HL-60 (cell line): ENCODE measurements at regions not wholly inside any gene's neighbourhood (a gene's known extent, or its start where the extent isn't known, plus 50 kb on each side); places are given as distances from the start of the nearest gene placed in this dataset.

ENCODE experiments used
- DNase-seq, 2 experiments: peaks; one replicate each; pipeline ENCODE4 v3.0.0-alpha.2; 2010 to 2020; ENCODE audit warnings: low read depth in 1 of 2, low spot score in 1 of 2
- H3K27ac ChIP-seq: fragments of 250-450 bp; sonication (Bioruptor Pico); replicated peaks from 2 replicates; pipeline ENCODE4 v1.5.1; 2020; ENCODE audit warnings: mild to moderate bottlenecking, moderate library complexity
- H3K27me3 ChIP-seq: fragments of 250-450 bp; sonication (Bioruptor Pico); 2 replicates; pipeline ENCODE4 v1.5.1; 2021; ENCODE audit warnings: mild to moderate bottlenecking, moderate library complexity; ENCODE audit not compliant: insufficient read depth, poor library complexity, severe bottlenecking
- H3K4me3 ChIP-seq: replicated peaks from 2 replicates; pipeline ENCODE4 v1.5.1; 2011; ENCODE audit warnings: mild to moderate bottlenecking, control low read depth, low read length; ENCODE audit not compliant: insufficient read depth
- CTCF ChIP-seq: IDR thresholded peaks from one replicate; pipeline ENCODE4 v1.5.1; 2011; ENCODE audit warnings: low read length, control low read depth, inconsistent platforms; ENCODE audit not compliant: insufficient read depth
- GABPA ChIP-seq: IDR thresholded peaks from 2 replicates; pipeline ENCODE4 v1.6.1; 2012; ENCODE audit warnings: low read depth
- POLR2AphosphoS5 ChIP-seq: IDR thresholded peaks from 2 replicates; pipeline ENCODE4 v1.6.1; 2012; ENCODE audit warnings: low read depth
- REST ChIP-seq: IDR thresholded peaks from 2 replicates; pipeline ENCODE4 v1.6.1; 2012; ENCODE audit warnings: low read depth; ENCODE audit not compliant: insufficient replicate concordance
- SPI1 ChIP-seq: IDR thresholded peaks from 2 replicates; pipeline ENCODE4 v1.6.1; 2012; ENCODE audit warnings: low read depth, mild to moderate bottlenecking, borderline replicate concordance

GRCh38 chr1:218850367-218850766 lies 323.3 kb upstream of the LYPLAL1 start:
- H3K27me3 ChIP-seq: no peaks in the 10 kb centered on the region
- DNase-seq: no peak
- TF ChIP-seq POLR2AphosphoS5 (no peak), SPI1 (no peak), CTCF (no peak), REST (no peak)
- no peak overlapping the region for H3K27ac ChIP-seq
- H3K4me3 ChIP-seq: no peak overlapping the region

- Histone ChIP-seq H3K27ac (no peak overlapping the region), H3K4me3 (no peak overlapping the region), H3K27me3 (no peaks in the 10 kb centered on the region)
- DNase-seq: no peak
- TF ChIP-seq GABPA: no peak
- TF ChIP-seq REST: no peak
- TF ChIP-seq CTCF: no peak
- no peak for TF ChIP-seq POLR2AphosphoS5
- no peak for TF ChIP-seq SPI1
These were observed 322.1 kb upstream of the LYPLAL1 start for GRCh38 chr1:218851586-218851985.

GRCh38 chr1:218852527-218852926 lies 321.2 kb upstream of the LYPLAL1 start:
- TF ChIP-seq POLR2AphosphoS5 (no peak), CTCF (no peak), GABPA (no peak), SPI1 (no peak), REST (no peak)
- Histone ChIP-seq H3K27ac (no peak overlapping the region), H3K4me3 (no peak overlapping the region), H3K27me3 (no peaks in the 10 kb centered on the region)
- no peak for DNase-seq
